Neural cell (in vitro differentiated cells): ENCODE measurements at regions not wholly inside any gene's neighbourhood (a gene's known extent, or its start where the extent isn't known, plus 50 kb on each side); places are given as distances from the start of the nearest gene placed in this dataset.
A peak's percentile ranks its signal among the peaks of the same experiment; 100 is the strongest.

Source experiments
- H2AFZ ChIP-seq: fragments of 200-600, 300-800 bp; sonication (generic), shearing (Covaris generic); 2 replicates; pipeline ENCODE4 v1.6.0; 2014; ENCODE audit warnings: low read depth, mild to moderate bottlenecking, antibody characterized with exemption, low read length, moderate library complexity
- H3F3A ChIP-seq: fragments of 200-600 bp; shearing (Covaris generic); 2 replicates; pipeline ENCODE4 v1.6.1; 2016; ENCODE audit warnings: mild to moderate bottlenecking, moderate library complexity, mixed read lengths, antibody characterized with exemption, low read length; ENCODE audit not compliant: insufficient read depth, poor library complexity, severe bottlenecking
- H3K27ac ChIP-seq: fragments of 200-600, 300-800 bp; sonication (generic), shearing (Covaris generic); 2 replicates; pipeline ENCODE4 v1.5.1; 2014; ENCODE audit warnings: mild to moderate bottlenecking, low read length, moderate library complexity
- H3K27me3 ChIP-seq: fragments of 300-800, 200-600 bp; sonication (generic), shearing (Covaris generic); 2 replicates; pipeline ENCODE4 v1.6.0; 2014; ENCODE audit warnings: mild to moderate bottlenecking, low read depth, low read length, moderate library complexity; ENCODE audit not compliant: insufficient read depth
- H3K36me3 ChIP-seq: fragments of 300-800, 200-600 bp; sonication (generic), shearing (Covaris generic); 2 replicates; pipeline ENCODE4 v1.5.1; 2014; ENCODE audit warnings: mild to moderate bottlenecking, antibody characterized with exemption, low read length, moderate library complexity; ENCODE audit not compliant: insufficient read depth
- H3K4me2 ChIP-seq: fragments of 300-800, 200-600 bp; sonication (generic), shearing (Covaris generic); 2 replicates; pipeline ENCODE4 v1.6.0; 2014; ENCODE audit warnings: mild to moderate bottlenecking, low read length
- H3K4me3 ChIP-seq: fragments of 300-800, 200-600 bp; sonication (generic), shearing (Covaris generic); 2 replicates; pipeline ENCODE4 v1.5.1; 2014; ENCODE audit warnings: mild to moderate bottlenecking, low read length, moderate library complexity
- H3K79me2 ChIP-seq: fragments of 200-600 bp; shearing (Covaris generic); replicated peaks from 2 replicates; pipeline ENCODE4 v1.6.0; 2014; ENCODE audit warnings: mild to moderate bottlenecking, low read length, moderate library complexity; ENCODE audit not compliant: insufficient read depth
- H3K9ac ChIP-seq: fragments of 300-800, 200-600 bp; sonication (generic), shearing (Covaris generic); 2 replicates; pipeline ENCODE4 v1.6.1; 2016; ENCODE audit warnings: mild to moderate bottlenecking, low read length, mixed read lengths
- H3K9me2 ChIP-seq: fragments of 200-600 bp; shearing (Covaris generic); 2 replicates; pipeline ENCODE4 v1.6.1; 2016; ENCODE audit warnings: mild to moderate bottlenecking, low read length, mixed read lengths; ENCODE audit not compliant: insufficient read depth
- H3K9me3 ChIP-seq: fragments of 200-600, 300-800 bp; sonication (generic), shearing (Covaris generic); 2 replicates; pipeline ENCODE4 v1.6.1; 2016; ENCODE audit warnings: mild to moderate bottlenecking, mixed run types, low read length, moderate library complexity, mixed read lengths
- H4K20me1 ChIP-seq: fragments of 200-600 bp; shearing (Covaris generic); 2 replicates; pipeline ENCODE4 v1.6.1; 2016; ENCODE audit warnings: mild to moderate bottlenecking, mixed run types; ENCODE audit not compliant: insufficient read depth
- CTCF ChIP-seq: fragments of 450-650 bp; IDR thresholded peaks from 2 replicates; pipeline ENCODE4 v1.5.1; 2014; ENCODE audit warnings: antibody characterized with exemption, mild to moderate bottlenecking, moderate library complexity; ENCODE audit not compliant: poor library complexity, severe bottlenecking
- EP300 ChIP-seq: fragments of 450-650 bp; conservative IDR thresholded peaks from 2 replicates; pipeline ENCODE4 v1.6.1; 2014; ENCODE audit warnings: antibody characterized with exemption, mild to moderate bottlenecking, moderate library complexity; ENCODE audit not compliant: poor library complexity, severe bottlenecking
- EZH2 ChIP-seq: fragments of 200-600, 300-800 bp; shearing (Covaris generic), sonication (generic); IDR thresholded peaks from 2 replicates; pipeline ENCODE4 v1.6.1; 2014; ENCODE audit warnings: antibody characterized with exemption, low read length, borderline replicate concordance, mild to moderate bottlenecking; ENCODE audit not compliant: insufficient read depth, poor library complexity, severe bottlenecking
- MXI1 ChIP-seq: fragments of 450-650 bp; conservative IDR thresholded peaks from 2 replicates; pipeline ENCODE4 v1.6.1; 2014; ENCODE audit warnings: antibody characterized with exemption, mild to moderate bottlenecking; ENCODE audit not compliant: poor library complexity, severe bottlenecking
- POLR2AphosphoS5 ChIP-seq: IDR thresholded peaks from 2 replicates; pipeline ENCODE4 v1.6.1; 2012
- RAD21 ChIP-seq: fragments of 450-650 bp; conservative IDR thresholded peaks from 2 replicates; pipeline ENCODE4 v1.6.1; 2014; ENCODE audit warnings: antibody characterized with exemption, mild to moderate bottlenecking, moderate library complexity
- REST ChIP-seq: IDR thresholded peaks from 2 replicates; pipeline ENCODE4 v1.6.1; 2012; ENCODE audit warnings: borderline replicate concordance
- SMC3 ChIP-seq: fragments of 450-650 bp; conservative IDR thresholded peaks from 2 replicates; pipeline ENCODE4 v1.6.1; 2014; ENCODE audit warnings: antibody characterized with exemption, mild to moderate bottlenecking, moderate library complexity; ENCODE audit not compliant: poor library complexity
- TAF1 ChIP-seq: IDR thresholded peaks from 2 replicates; pipeline ENCODE4 v1.6.1; 2012; ENCODE audit warnings: low read depth

GRCh38 chr5:145157841-145158240, 677.3 kb downstream of the PRELID2 start:
- H3F3A ChIP-seq, result no peaks in the 10 kb centered on the region
- H4K20me1 ChIP-seq, result no peaks in the 10 kb centered on the region
- H3K79me2 ChIP-seq, result no peaks in the 10 kb centered on the region
- no peaks in the 10 kb centered on the region for H3K9me2 ChIP-seq
- no peaks in the 10 kb centered on the region for H3K9me3 ChIP-seq
- H3K4me3 ChIP-seq, result no peak overlapping the region
- H3K27ac ChIP-seq, result no peak overlapping the region
- TF ChIP-seq REST, result no peak
- TF ChIP-seq TAF1, result no peak
- no peak for TF ChIP-seq EP300
- no peaks in the 10 kb centered on the region for H3K36me3 ChIP-seq
- no peak overlapping the region for H3K9ac ChIP-seq
- H3K4me2 ChIP-seq, result no peak overlapping the region
- H2AFZ ChIP-seq, result no peak overlapping the region
- H3K27me3 ChIP-seq, result no peaks in the 10 kb centered on the region

- Histone ChIP-seq H3K9me3 (no peaks in the 10 kb centered on the region), H3K36me3 (no peaks in the 10 kb centered on the region), H3K27me3 (no peaks in the 10 kb centered on the region), H3F3A (no peaks in the 10 kb centered on the region), H3K4me2 (no peak overlapping the region), H3K4me3 (no peak overlapping the region), H3K79me2 (no peaks in the 10 kb centered on the region), H4K20me1 (no peaks in the 10 kb centered on the region), H3K9me2 (no peaks in the 10 kb centered on the region), H3K27ac (peak overlapping the region; percentile 13), H2AFZ (no peak overlapping the region), H3K9ac (no peak overlapping the region)
- TF ChIP-seq REST (no peak), EP300 (peak; percentile 38), SMC3 (no peak), MXI1 (no peak), POLR2AphosphoS5 (no peak)
These were observed 693.6 kb downstream of the PRELID2 start for GRCh38 chr5:145141534-145141933.

GRCh38 chr5:145130996-145131395, 704.1 kb downstream of the PRELID2 start:
- Histone ChIP-seq H3K9me2 (no peaks in the 10 kb centered on the region), H3F3A (no peaks in the 10 kb centered on the region), H3K79me2 (no peaks in the 10 kb centered on the region), H2AFZ (no peak overlapping the region), H3K9ac (no peak overlapping the region), H4K20me1 (no peaks in the 10 kb centered on the region), H3K9me3 (no peaks in the 10 kb centered on the region), H3K27ac (no peak overlapping the region), H3K36me3 (no peaks in the 10 kb centered on the region), H3K27me3 (no peaks in the 10 kb centered on the region), H3K4me2 (no peak overlapping the region), H3K4me3 (no peak overlapping the region)
- TF ChIP-seq EZH2 (no peak), EP300 (no peak), POLR2AphosphoS5 (no peak), SMC3 (no peak), MXI1 (no peak), RAD21 (no peak), CTCF (no peak), REST (no peak), TAF1 (no peak)
